ENCODE measurements at regions not wholly inside any gene's neighbourhood (a gene's known extent, or its start where the extent isn't known, plus 50 kb on each side); places are given as distances from the start of the nearest gene placed in this dataset.

DNA sequence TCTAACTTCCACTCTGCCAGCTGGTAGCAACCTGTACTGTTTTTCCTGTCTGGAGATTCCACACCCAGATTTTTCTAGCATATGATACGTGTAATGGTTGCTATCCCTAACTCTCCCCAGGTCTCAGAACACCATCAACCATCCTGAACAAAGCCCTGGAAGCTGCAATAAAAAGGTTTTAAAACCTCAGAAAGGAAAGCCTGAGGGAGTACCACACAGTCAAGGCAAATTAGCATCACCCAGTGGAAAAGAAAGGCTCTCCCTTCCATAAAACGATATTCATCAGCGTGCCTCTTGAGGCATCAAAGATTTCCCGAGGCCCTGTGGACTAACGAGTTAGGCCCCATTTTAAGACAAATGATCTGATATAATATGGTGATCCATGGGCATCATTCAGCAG is 421.0 kb downstream of the ADGRL2 start:
- TF ChIP-seq POLR2A (IDR thresholded peaks at IDR 0.05) (no peak), POLR2AphosphoS5 (IDR thresholded peaks at IDR 0.05) (no peak), EP300 (IDR thresholded peaks at IDR 0.05; ENCODE audit: low read depth) (no peak)
- TF ChIP-seq, protein P1, sequence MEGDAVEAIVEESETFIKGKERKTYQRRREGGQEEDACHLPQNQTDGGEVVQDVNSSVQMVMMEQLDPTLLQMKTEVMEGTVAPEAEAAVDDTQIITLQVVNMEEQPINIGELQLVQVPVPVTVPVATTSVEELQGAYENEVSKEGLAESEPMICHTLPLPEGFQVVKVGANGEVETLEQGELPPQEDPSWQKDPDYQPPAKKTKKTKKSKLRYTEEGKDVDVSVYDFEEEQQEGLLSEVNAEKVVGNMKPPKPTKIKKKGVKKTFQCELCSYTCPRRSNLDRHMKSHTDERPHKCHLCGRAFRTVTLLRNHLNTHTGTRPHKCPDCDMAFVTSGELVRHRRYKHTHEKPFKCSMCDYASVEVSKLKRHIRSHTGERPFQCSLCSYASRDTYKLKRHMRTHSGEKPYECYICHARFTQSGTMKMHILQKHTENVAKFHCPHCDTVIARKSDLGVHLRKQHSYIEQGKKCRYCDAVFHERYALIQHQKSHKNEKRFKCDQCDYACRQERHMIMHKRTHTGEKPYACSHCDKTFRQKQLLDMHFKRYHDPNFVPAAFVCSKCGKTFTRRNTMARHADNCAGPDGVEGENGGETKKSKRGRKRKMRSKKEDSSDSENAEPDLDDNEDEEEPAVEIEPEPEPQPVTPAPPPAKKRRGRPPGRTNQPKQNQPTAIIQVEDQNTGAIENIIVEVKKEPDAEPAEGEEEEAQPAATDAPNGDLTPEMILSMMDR (IDR thresholded peaks at IDR 0.05) = no peak
